Colonic mucosa (tissue), 4 donors: ENCODE measurements at regions not wholly inside any gene's neighbourhood (a gene's known extent, or its start where the extent isn't known, plus 50 kb on each side); places are given as distances from the start of the nearest gene placed in this dataset.

Experiments
- DNase-seq: peaks from one replicate; pipeline ENCODE4 v3.0.0-alpha.2; 2020
- H3K27ac ChIP-seq: fragments of 200-600 bp; one replicate; pipeline ENCODE4 v1.8.0; 2021
- H3K27me3 ChIP-seq: fragments of 200-600 bp; one replicate; pipeline ENCODE4 v1.8.0; 2021
- H3K36me3 ChIP-seq: fragments of 200-600 bp; one replicate; pipeline ENCODE4 v1.8.0; 2021
- H3K4me1 ChIP-seq: fragments of 200-600 bp; one replicate; pipeline ENCODE4 v1.8.0; 2021; ENCODE audit warnings: mild to moderate bottlenecking
- H3K4me3 ChIP-seq: fragments of 200-600 bp; one replicate; pipeline ENCODE4 v1.8.0; 2021
- H3K9ac ChIP-seq, 2 donors: one replicate each; pipeline ENCODE4 v1.7.0; 2013; ENCODE audit warnings: control low read depth in 2 of 2, low read depth in 2 of 2, low read length in 2 of 2
- H3K9me3 ChIP-seq: fragments of 200-600 bp; one replicate; pipeline ENCODE4 v1.8.0; 2021
- CTCF ChIP-seq: fragments of 200-600 bp; IDR thresholded peaks from one replicate; pipeline ENCODE4 v1.8.0; 2022; ENCODE audit warnings: antibody characterized with exemption, mild to moderate bottlenecking
- intact Hi-C: fragments of 100-400 bp; cut with DNase I; formaldehyde crosslinking; loops from one replicate; pipeline ENCODE4 v1.14.1; 2022
- donor health status: healthy.
- donor health status: DM: no; HTN: no; CAD: no.
- donor health status: DM: no; HTN: no; CAD: no.

GRCh38 chr10:85545874-85546273, 820.7 kb downstream of the GRID1 start:
- DNase-seq = no peak
- Histone ChIP-seq H3K36me3 (no peaks in the 10 kb centered on the region), H3K27me3 (no peaks in the 10 kb centered on the region), H3K9ac (no peak overlapping the region), H3K9me3 (no peaks in the 10 kb centered on the region), H3K4me3 (no peak overlapping the region), H3K27ac (no peak overlapping the region), H3K4me1 (no peaks in the 10 kb centered on the region)
- no peak for TF ChIP-seq CTCF
- intact Hi-C loops = loop anchor here (10.0 kb wide), 1 partner anchor 829 kb away; no protein-coding TSS in a partner anchor

- intact Hi-C loops = loop anchor here (10.0 kb wide), 1 partner anchor 827 kb away; no protein-coding TSS in a partner anchor
- no peaks in the 10 kb centered on the region for H3K27me3 ChIP-seq
- H3K4me3 ChIP-seq = no peak overlapping the region
- no peak overlapping the region for H3K27ac ChIP-seq
- H3K9ac ChIP-seq = no peak overlapping the region
- DNase-seq = no peak
- no peak for TF ChIP-seq CTCF
- no peaks in the 10 kb centered on the region for H3K4me1 ChIP-seq
- no peaks in the 10 kb centered on the region for H3K36me3 ChIP-seq
- no peaks in the 10 kb centered on the region for H3K9me3 ChIP-seq
Observed at GRCh38 chr10:85547460-85548023, 819.1 kb downstream of the GRID1 start.

- H3K9me3 ChIP-seq = no peaks in the 10 kb centered on the region
- TF ChIP-seq CTCF = peak; percentile 41
- H3K4me3 ChIP-seq = no peak overlapping the region
- no peaks in the 10 kb centered on the region for H3K36me3 ChIP-seq
- H3K27me3 ChIP-seq = no peaks in the 10 kb centered on the region
- H3K27ac ChIP-seq = no peak overlapping the region
- H3K4me1 ChIP-seq = no peaks in the 10 kb centered on the region
- intact Hi-C loops = loop anchor here (10.0 kb wide), 1 partner anchor 827 kb away; no protein-coding TSS in a partner anchor
- H3K9ac ChIP-seq = no peak overlapping the region
- DNase-seq = peak; percentile 36
Observed at GRCh38 chr10:85548034-85548433, 818.6 kb downstream of the GRID1 start.
